ENCODE measurements at regions not wholly inside any gene's neighbourhood (a gene's known extent, or its start where the extent isn't known, plus 50 kb on each side); places are given as distances from the start of the nearest gene placed in this dataset.

GRCh38 chr16:73390491-73390890, 342.6 kb upstream of the ZFHX3 start:
- no peak for TF ChIP-seq CTCF (optimal IDR thresholded peaks at IDR 0.05 in 1 of 3, IDR thresholded peaks at IDR 0.05 in 1 of 3, conservative IDR thresholded peaks at IDR 0.05 in 1 of 3; ENCODE audit: extremely low read depth in 1 of 3, insufficient read depth in 2 of 3, low read length in 3 of 3)
- TF ChIP-seq EZH2 (IDR thresholded peaks at IDR 0.05; ENCODE audit: low read length) = no peak
- H3K4me1 ChIP-seq (ENCODE audit: control insufficient read depth, extremely low read depth, insufficient read depth, low read length) = no peaks in the 10 kb centered on the region
- H3K9me1 ChIP-seq (ENCODE audit: control insufficient read depth, extremely low read depth, insufficient read depth, low read length) = no peaks in the 10 kb centered on the region
- dilution Hi-C loops (cut with MboI; ENCODE audit: extremely low pct_ligation_motif_present, low sequenced_read_pairs) = no loop called here
- no peak for DNase-seq (ENCODE audit: low read depth, low spot score)
- H3K36me3 ChIP-seq (ENCODE audit: control insufficient read depth in 2 of 2, extremely low read depth in 1 of 2, insufficient read depth in 2 of 2, low read length in 2 of 2) = no peaks in the 10 kb centered on the region
- H3K27ac ChIP-seq (ENCODE audit: control insufficient read depth, insufficient read depth, low read length) = no peak overlapping the region
- no peak for FAIRE-seq
- H3K9me3 ChIP-seq (ENCODE audit: control insufficient read depth, low read depth, low read length) = no peaks in the 10 kb centered on the region
- H2AFZ ChIP-seq (ENCODE audit: control insufficient read depth, low read length) = no peak overlapping the region
- no peak overlapping the region for H3K9ac ChIP-seq (ENCODE audit: control insufficient read depth, extremely low read depth, insufficient read depth, low read length)
- H3K4me3 ChIP-seq (ENCODE audit: control insufficient read depth in 2 of 3, extremely low read depth in 1 of 3, insufficient read depth in 2 of 3, low read depth in 1 of 3, low read length in 3 of 3) = no peak overlapping the region
- H3K79me2 ChIP-seq (ENCODE audit: control insufficient read depth, insufficient read depth, low read length) = no peaks in the 10 kb centered on the region
- H3K4me2 ChIP-seq (ENCODE audit: control insufficient read depth, extremely low read depth, insufficient read depth, low read depth, low read length) = no peak overlapping the region
- H3K27me3 ChIP-seq (ENCODE audit: control insufficient read depth, extremely low read depth, insufficient read depth, low read length) = no peaks in the 10 kb centered on the region
- no peaks in the 10 kb centered on the region for H4K20me1 ChIP-seq (ENCODE audit: control insufficient read depth, extremely low read depth, insufficient read depth, low read length)

- FAIRE-seq (no peak), DNase-seq (ENCODE audit: low read depth, low spot score) (no peak)
- dilution Hi-C loops (cut with MboI; ENCODE audit: extremely low pct_ligation_motif_present, low sequenced_read_pairs) = no loop called here
- Histone ChIP-seq H3K27ac (ENCODE audit: control insufficient read depth, insufficient read depth, low read length) (no peak overlapping the region), H3K4me3 (ENCODE audit: control insufficient read depth in 2 of 3, extremely low read depth in 1 of 3, insufficient read depth in 2 of 3, low read depth in 1 of 3, low read length in 3 of 3) (no peak overlapping the region), H2AFZ (ENCODE audit: control insufficient read depth, low read length) (no peak overlapping the region), H3K4me2 (ENCODE audit: control insufficient read depth, extremely low read depth, insufficient read depth, low read depth, low read length) (no peak overlapping the region), H3K9ac (ENCODE audit: control insufficient read depth, extremely low read depth, insufficient read depth, low read length) (no peak overlapping the region), H3K9me1 (ENCODE audit: control insufficient read depth, extremely low read depth, insufficient read depth, low read length) (no peaks in the 10 kb centered on the region), H3K36me3 (ENCODE audit: control insufficient read depth in 2 of 2, extremely low read depth in 1 of 2, insufficient read depth in 2 of 2, low read length in 2 of 2) (no peaks in the 10 kb centered on the region), H3K27me3 (ENCODE audit: control insufficient read depth, extremely low read depth, insufficient read depth, low read length) (no peaks in the 10 kb centered on the region), H3K9me3 (ENCODE audit: control insufficient read depth, low read depth, low read length) (no peaks in the 10 kb centered on the region), H4K20me1 (ENCODE audit: control insufficient read depth, extremely low read depth, insufficient read depth, low read length) (no peaks in the 10 kb centered on the region), H3K79me2 (ENCODE audit: control insufficient read depth, insufficient read depth, low read length) (no peaks in the 10 kb centered on the region), H3K4me1 (ENCODE audit: control insufficient read depth, extremely low read depth, insufficient read depth, low read length) (no peaks in the 10 kb centered on the region)
- TF ChIP-seq CTCF (optimal IDR thresholded peaks at IDR 0.05 in 1 of 3, IDR thresholded peaks at IDR 0.05 in 1 of 3, conservative IDR thresholded peaks at IDR 0.05 in 1 of 3; ENCODE audit: extremely low read depth in 1 of 3, insufficient read depth in 2 of 3, low read length in 3 of 3) (no peak), EZH2 (IDR thresholded peaks at IDR 0.05; ENCODE audit: low read length) (no peak)
Measured at GRCh38 chr16:73389085-73389484, 341.2 kb upstream of the ZFHX3 start.

Data from keratinocyte (primary cell).